UCSD-AML1 (cell line): ENCODE measurements at regions not wholly inside any gene's neighbourhood (a gene's known extent, or its start where the extent isn't known, plus 50 kb on each side); places are given as distances from the start of the nearest gene placed in this dataset.

Experiments
- DNase-seq: peaks from one replicate; lab custom pipeline; 2025; ENCODE audit not compliant: unreplicated experiment; lab: John Stamatoyannopoulos, UW

DNA sequence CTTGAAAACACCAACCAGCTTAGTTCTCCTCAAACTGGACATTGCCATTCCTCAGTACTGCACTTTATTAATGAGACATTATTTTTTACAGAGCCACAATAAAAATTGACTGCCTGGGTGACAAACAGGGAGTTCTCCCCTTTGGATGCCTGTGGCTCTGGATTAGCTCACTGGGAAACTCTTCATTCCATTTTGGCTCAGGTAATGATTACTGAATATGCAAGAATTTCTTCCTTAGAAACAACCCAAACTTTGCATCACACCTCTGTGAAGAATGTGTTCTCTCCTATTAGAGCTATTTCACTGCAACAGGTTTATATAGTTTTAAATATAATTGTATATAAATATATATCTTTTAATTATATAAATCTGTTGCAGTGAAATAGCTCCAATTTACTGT lies 2065.8 kb downstream of the ARAP2 start:
- no peak for DNase-seq

DNA sequence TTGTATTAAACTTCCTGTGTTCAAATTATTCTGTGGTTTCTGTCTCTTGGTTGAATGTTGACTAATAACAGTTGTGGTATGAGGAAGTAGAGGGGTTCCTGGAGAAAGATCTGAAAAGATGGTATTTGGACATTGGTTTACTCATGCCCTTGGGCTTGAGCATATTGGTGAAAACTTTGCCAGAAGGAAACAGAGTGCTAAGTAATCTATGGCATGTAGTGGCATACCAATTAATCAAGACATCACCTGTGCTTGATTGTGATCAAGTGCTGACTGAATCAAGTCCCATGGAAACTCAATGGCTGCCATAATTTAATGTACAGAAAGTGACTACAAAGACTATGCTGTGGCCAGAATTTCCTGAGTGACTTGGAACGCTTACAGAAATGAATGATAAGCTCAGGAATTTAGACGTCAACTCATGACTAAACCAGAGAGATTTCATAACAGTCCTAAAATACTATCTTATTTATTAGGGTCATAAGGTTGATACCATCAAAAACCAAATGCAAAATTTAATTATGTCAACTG lies 2062.9 kb downstream of the ARAP2 start:
- no peak for DNase-seq

DNA sequence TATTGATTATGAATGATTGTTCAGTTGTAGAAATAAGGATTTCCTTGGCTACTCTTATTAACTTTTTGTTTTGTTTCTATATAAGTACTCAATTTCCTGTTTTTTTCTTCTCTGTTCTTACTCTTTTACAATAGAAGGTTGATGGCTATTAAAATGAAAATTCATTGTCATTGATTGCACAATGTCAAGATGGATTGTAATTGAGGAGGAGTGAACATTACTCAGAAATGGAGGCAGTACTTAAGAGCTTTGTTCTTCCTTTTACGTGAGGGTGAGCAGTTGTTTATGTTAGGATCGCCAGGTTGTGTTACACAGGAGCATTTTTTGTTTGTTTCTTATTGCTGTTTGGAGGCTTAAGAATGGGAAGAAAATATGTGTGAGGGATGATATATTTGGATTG lies 2062.4 kb downstream of the ARAP2 start:
- DNase-seq = no peak

DNA sequence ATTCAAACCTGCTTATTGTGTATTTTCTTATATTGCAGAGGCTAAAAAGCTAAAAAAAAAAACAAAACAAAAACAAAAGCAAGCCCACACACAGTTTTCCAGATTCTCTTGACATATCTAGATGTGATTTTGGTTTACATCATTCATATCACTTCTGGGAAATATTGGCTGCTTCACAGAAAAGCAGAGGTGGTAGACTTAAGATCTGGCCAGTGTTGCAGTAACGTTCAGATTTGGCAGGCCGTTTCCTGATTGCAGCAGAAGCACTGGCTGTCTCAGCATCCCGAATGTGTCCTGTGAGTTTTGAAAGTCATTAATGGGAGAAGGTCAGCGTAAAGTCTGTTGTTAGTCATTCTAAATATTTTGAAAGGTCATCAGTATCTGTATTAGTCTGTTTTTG lies 2062.0 kb downstream of the ARAP2 start:
- DNase-seq = no peak

DNA sequence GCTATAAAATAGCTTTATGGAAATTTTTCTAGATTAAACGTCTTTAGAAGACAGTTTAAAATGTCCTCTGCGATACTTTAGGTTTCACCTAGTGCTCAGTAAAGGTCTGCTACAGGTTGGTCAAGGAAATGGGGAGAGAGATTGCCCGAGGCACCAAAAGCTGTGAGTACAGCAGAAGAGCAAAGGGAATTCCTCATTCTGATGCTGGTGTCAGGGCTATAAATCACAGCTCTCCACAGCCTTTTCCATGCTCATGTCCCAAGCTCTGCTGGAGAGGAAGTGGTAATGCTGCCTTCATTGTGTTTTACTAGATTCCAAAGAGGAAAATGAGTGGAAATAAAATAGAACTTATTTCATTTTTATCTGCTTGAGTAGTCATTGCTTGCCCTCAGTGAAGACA lies 2060.4 kb downstream of the ARAP2 start:
- no peak for DNase-seq

DNA sequence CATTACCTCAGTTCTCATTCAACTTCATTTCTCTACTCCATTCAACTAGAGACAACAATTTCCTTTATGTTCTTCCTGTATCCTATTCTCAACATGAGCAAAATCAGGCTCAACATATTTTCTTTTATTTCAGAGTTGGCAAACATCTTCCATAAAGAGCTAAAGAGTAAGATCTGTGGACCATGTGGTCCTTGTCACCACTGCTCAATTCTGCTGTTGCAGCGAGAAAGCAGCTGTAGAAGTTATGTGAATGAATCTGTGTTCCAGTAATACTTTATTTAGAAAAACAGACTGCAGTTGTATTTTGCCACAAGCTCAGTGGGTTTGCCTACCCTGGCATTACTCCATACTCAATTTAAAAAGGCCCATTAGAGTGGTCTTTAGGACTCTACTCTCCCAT lies 2057.3 kb downstream of the ARAP2 start:
- no peak for DNase-seq

DNA sequence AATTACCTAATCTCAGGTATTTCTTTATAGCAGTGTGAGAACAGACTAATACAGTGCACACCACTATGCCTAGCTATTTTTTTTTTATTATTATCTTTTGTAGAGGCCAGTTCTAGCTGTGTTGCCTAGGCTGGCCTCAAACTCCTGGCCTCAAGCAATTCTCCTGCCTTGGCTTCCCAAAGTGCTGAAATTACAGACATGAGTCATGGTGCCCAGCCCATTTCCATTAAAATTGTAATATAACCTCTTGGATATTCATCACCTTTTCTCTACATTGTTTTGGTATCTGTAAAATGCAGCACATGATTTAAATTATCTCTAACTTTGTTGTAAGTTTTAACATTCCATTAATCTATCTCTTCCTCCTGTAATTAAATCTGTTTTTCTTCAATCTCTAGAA lies 2052.9 kb downstream of the ARAP2 start:
- no peak for DNase-seq

DNA sequence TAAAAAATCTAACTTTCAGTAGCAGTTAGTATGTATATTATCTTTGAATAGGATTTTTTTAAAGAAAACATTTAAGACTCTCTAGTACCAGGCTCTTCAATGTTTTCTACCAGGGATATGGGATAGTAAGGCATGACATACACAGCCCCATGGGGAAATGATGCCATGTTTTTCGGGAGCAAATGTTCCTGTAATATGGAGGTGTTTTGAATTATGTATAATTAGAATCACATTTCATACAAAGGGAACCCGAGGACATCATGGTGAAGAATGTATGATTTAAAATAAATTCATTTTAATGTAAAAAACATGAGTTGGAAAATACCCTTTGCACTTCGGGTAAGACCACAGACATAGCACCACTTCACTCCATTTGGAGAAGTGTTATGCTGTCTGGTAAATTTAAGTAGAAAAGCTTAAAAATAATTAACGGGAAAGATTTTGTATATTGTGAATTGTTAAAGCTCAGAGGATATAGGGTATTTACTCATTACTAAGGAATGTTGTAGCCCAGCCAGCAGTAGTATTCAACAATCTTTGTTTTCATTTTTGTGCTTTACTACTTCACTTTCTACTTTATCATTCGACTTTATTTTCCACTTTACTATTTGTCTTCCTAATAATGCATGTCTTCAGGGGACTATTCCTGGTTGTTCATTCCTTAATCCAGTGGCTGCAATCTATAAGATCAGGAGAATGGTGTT lies 2050.7 kb downstream of the ARAP2 start:
- no peak for DNase-seq

DNA sequence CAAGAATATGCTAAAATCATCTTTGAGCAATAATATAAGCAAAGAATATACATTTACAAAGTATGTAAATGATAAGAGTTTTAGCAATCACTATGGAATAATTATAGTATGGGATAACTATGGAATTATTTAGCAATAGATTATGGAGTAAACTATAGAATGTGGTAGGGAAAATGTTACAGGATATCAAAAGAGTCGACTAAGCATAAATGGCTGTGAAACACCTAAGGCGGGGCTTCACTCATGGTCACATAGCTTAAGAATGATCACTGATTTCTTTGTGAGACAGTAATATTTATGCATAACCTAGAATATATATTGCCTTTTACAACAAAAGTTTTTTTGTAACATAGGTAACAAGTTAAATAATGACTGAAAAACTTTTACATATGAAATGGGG lies 2049.7 kb downstream of the ARAP2 start:
- no peak for DNase-seq

DNA sequence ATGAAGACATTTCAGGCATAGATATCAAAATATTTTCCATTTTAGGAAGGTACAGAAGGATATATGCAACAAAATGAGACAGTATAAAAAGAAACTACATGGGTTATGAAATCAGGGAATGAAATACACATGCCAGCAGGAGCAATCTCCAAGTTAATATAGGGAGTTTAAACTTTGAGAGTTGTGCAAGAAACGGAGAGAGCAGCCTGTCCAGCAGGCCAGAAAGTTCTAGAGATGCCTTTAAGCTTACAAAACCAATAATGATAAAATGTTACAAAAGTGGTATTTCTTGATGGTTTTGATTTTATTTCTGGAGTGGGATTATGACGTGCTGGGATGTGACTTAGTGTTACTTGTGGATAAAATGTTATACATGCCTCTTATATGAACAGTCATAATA lies 2047.9 kb downstream of the ARAP2 start:
- DNase-seq = no peak

DNA sequence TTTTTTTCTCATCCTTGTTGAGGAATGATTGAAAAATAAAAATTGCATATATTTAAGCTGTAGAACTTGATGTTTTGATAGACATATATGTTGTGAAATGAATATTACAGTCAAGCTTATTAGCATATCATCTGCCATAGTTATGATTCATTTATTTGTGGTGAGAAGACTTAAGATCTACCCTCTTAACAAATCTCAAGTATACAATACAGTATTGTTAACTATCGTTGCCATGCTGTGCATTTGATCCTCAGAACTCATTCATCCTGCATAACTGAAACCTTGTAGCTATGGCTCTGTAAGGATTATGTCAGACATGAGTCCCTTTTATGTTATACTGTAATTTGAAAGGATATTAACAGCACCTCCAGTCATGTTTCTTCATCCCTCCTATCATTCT lies 2045.3 kb downstream of the ARAP2 start:
- no peak for DNase-seq

DNA sequence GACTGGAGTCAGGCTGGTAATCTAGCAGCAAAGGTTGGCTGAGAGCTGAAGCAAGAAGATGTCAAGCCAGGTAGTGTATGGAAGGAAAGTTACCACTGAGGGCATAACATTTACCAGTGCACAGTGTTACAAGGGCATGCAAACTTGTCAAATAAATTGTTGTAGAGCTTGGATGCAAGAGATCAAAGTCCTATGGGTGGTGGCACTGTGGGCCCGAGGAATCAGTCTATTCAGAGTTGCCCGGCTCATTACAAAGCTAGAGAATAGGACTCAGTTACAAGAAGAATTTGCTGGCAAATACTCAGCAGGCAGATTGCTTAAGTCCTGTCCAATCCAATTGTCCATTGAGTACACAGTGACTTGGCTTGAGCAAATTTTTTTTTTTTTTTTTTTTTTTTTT lies 2043.8 kb downstream of the ARAP2 start:
- no peak for DNase-seq

DNA sequence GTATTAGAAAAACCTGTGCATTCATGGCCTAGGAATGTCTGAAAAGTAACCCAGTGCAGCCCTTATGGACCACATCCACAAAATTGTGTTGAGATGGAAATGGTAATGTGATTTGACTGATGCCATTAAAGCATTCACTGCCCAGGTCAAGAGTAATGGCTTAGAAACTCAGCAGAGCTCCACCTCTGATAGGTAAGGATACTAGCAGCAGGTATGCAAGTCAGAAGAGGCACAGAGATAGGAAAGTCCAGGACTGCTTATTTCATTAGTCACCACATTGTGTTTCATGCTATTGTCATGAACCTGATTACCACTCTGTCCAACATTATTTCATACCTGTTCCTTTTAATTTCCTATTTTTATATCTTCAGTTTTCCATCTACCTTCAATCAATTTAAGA lies 2042.2 kb downstream of the ARAP2 start:
- DNase-seq = no peak

DNA sequence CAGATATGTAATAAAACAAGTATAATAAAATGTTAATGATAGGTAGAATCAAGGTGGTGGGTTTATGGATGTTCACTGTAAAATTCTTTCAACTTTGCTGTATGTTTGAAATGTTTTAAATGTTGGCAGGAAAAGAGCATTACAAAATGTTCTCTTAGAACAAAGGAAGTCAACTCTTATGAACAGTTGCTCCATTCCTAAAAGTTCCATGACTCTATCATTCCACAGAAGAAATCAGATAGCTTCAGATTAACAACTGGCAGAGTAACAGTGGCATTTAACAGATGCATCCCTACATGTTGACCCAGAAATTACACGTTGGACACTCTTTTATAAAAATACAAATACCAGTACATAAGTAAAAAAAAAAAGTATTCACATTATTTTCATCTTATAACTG lies 2023.7 kb downstream of the ARAP2 start:
- no peak for DNase-seq

DNA sequence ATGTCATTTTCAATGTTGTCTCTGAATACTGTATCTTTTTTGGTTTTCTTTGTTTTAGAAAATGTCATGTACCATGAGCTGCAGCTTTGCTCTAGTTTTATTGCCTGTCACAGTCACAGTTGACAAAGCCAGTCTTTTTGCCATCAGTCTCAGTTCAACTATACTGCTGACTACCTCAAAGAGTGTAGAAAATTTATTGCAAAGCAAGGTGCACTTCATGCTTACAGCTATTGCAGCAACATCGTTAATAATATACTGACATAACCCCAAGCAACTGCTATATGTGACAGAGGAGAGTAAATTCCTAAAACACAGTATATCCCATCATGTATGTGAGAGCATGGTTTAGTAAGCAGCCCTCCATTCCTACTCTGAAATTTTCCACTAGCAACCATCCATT lies 2022.3 kb downstream of the ARAP2 start:
- no peak for DNase-seq

DNA sequence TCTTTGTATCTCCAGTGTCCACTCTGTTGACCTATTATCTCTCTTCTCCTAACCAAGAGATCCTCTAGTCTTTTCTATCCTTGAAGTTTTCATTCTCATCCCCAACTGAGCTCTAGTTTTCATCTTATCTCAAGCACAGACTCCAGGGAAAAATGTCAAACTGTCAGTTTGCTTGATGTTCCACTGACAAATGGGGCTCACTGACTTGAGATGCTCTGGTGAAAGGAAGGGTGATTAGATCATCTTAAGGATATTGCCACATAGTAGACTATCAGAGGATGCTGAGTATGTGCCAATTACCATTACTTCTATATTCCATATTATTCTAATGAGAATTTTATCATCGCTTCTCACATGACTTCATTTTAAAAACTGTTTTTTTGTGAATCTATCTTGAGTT lies 2008.2 kb downstream of the ARAP2 start:
- no peak for DNase-seq

DNA sequence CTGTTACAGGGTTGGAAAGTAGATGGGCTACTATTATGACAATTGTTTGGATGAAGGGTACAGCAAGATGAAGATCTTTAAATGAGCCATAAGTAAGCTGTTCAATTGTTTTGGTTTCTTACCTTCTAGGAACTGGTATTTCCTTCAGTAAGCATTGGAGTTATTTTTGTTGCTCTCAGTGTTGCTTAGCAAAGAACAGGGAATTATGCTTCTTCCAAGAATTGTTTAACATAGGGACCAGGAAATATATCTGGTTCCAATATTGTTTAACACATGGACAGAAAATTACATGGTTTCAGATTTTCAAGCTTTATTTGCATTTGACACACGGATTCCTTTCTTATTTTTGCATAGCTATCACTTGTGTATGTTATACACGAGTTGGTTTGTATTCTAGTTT lies 1999.0 kb downstream of the ARAP2 start:
- no peak for DNase-seq

DNA sequence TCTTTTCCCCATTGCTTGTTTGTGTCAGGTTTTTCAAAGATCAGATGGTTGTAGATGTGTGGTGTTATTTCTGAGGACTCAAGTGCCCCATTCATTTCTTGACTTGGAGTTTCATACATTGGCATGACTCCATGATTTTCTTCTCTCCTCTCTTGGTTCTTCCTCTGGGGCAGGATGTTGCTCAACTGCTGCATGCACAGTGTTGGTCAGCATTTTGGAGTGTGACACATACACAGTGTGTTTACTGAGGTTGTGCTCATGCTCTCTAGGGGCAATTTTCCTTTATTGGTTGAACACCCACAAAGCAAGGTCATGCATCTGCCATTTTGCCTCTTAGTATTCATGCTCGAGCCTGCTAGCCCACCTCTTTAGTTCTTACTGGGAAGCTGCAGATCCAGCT lies 1993.8 kb downstream of the ARAP2 start:
- no peak for DNase-seq

DNA sequence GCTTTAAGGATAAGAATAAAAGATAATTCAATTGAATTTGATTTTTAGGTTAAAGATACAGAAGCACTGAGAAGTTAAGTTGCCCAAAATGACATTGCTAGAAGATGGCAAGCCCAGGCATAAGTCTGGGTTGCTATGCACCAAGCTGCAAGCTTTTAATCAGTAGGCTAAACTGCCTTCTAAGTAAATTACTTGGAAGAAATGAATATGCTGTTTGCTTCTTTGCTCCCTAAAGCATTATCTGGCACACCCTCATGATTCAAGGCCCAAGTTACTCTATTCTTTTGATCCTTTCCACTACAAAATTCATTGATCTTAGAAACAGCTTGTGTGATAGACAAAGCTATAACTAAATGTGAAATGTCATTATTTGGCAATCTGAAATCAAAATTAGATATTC lies 1991.1 kb downstream of the ARAP2 start:
- no peak for DNase-seq

DNA sequence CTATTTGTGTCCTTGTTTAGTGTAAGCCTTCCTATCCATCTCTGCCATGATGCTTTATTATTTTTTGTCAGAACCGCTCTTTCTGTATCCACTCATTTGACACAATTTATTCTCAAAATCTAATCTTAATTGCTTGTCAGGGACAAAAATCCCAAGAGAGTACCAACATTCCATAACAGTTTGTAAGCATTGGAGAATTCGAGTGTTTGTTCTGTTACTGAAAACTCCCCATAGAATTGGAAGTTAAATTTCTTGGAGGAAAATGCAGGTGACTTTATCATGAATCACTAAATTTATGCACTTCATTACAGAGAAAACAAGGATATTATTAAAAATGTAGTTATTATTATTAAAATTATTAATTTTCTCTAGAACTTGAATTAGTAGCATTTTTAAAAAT lies 1986.1 kb downstream of the ARAP2 start:
- no peak for DNase-seq

DNA sequence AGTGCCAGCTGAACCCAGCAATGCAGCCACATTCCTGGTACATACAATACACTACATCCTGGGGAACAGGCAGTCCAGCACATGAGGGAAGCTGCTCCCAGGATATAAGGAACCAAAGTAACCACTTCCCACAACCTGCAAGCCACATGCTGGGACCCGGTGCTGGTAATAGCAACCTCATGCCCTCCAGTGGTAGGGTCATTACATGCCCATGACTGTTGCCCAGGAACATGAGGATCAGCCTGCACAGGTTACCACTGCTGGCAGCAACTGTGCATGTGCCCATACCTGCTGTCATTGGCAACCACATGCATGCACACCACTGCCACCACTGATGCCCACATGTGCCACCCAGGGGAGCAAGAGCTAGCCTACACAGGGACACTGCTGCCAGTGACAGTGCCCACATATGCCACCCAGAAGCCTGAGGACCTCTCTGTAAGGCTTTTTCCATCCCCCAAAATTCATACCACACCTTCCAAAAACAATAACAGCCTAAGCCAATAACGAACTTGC lies 1982.5 kb downstream of the ARAP2 start:
- no peak for DNase-seq

DNA sequence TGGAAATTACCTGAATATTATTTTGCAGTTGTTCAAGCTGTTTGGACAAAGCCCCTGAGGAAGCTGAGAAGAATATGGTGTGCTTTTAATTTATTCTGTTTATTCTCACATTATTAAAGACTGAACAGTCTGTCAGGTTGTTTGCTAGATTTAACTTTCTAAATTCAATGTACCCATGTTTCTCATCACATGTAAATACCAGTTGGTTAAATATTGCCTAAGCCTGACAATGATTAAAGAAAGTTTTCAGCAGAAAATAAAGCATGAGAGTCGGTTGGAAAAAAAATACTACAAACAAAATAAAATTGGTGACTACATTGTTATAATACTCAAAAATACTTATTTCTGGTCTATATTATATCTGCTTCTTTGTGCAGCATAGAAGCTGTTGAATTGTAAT lies 1974.7 kb downstream of the ARAP2 start:
- DNase-seq = no peak
